ENCODE measurements at regions not wholly inside any gene's neighbourhood (a gene's known extent, or its start where the extent isn't known, plus 50 kb on each side); places are given as distances from the start of the nearest gene placed in this dataset.
A peak's percentile ranks its signal among the peaks of the same experiment; 100 is the strongest.

GRCh38 chr4:180578175-180578574 is 1665.0 kb upstream of the TENM3 start:
- DNase-seq (ENCODE audit: extremely low read depth in 1 of 11, low read depth in 9 of 11, low spot score in 4 of 11) = no peak

DNA sequence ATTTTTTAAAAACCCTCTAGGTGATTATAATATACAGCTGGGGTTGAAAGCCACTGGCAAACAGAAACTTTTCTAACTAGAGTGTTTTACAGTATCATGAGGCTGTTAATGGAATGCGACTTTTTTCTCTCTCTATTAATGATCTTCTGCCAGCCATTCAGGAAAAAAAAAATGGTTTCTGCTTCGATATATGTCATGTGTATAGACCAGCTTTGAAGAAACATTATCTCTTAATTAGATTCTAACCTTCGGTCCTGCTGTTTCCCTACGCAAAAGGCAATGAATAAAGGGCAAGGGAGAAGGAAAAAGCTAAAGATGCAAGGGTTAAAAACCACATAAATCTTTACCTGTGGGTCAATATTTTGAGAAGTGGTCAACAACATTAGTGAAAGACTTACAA is 1662.1 kb upstream of the TENM3 start:
- no peak for DNase-seq (ENCODE audit: extremely low read depth in 1 of 11, low read depth in 9 of 11, low spot score in 4 of 11)

GRCh38 chr4:180587379-180587778 is 1655.8 kb upstream of the TENM3 start:
- no peak for DNase-seq (ENCODE audit: extremely low read depth in 1 of 11, low read depth in 9 of 11, low spot score in 4 of 11)

- no peak for DNase-seq (ENCODE audit: extremely low read depth in 1 of 11, low read depth in 9 of 11, low spot score in 4 of 11)
These were observed 1653.6 kb upstream of the TENM3 start for GRCh38 chr4:180589575-180589974.

GRCh38 chr4:180596888-180597483 is 1646.2 kb upstream of the TENM3 start:
- no peak for DNase-seq (ENCODE audit: extremely low read depth in 1 of 11, low read depth in 9 of 11, low spot score in 4 of 11)

GRCh38 chr4:180598281-180598680 is 1644.9 kb upstream of the TENM3 start:
- no peak for DNase-seq (ENCODE audit: extremely low read depth in 1 of 11, low read depth in 9 of 11, low spot score in 4 of 11)

GRCh38 chr4:180603791-180604190 is 1639.4 kb upstream of the TENM3 start:
- no peak for DNase-seq (ENCODE audit: extremely low read depth in 1 of 11, low read depth in 9 of 11, low spot score in 4 of 11)

- no peak for DNase-seq (ENCODE audit: extremely low read depth in 1 of 11, low read depth in 9 of 11, low spot score in 4 of 11)
These were observed 1632.9 kb upstream of the TENM3 start for GRCh38 chr4:180610324-180610723.

GRCh38 chr4:180615746-180616145 is 1627.5 kb upstream of the TENM3 start:
- DNase-seq (ENCODE audit: extremely low read depth in 1 of 11, low read depth in 9 of 11, low spot score in 4 of 11) = no peak

- no peak for DNase-seq (ENCODE audit: extremely low read depth in 1 of 11, low read depth in 9 of 11, low spot score in 4 of 11)
These were observed 1626.0 kb upstream of the TENM3 start for GRCh38 chr4:180617196-180617595.

DNA sequence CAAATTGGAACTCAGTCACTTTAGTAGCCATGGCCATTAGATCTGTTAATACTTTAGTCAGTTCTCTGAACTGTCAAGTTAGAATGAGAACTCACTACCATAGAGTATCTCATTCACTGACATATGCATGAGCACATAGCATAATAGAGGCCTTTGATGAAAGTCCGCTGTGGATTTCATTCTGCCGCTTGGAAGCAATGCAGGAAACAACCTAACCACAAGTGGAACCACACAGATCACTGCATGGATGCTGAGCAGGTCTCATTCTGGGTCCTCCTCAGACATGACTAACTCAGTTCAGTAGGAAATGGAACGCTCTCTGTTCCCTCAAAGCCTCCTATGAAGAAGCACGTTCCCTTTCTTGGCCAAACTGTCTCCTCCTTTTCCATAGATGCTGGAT is 1624.8 kb upstream of the TENM3 start:
- no peak for DNase-seq (ENCODE audit: extremely low read depth in 1 of 11, low read depth in 9 of 11, low spot score in 4 of 11)

DNA sequence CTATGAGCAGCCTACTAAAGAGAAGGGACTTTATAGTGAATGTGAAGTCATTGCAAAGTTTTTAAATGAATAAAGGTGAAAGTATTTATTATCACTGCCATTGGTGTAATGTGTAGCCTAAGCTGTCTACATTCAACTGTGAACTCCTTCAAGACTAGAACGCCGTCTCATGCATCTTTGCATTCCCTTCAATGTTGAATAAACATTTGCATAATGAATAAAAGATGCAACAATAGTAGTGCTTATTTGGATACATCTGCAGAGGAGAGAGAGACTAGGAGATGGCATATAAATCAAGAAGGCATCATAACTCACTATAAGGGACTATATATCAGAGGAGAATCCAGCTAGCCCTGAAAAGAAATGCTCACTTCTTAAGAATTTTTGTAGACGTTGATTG is 1623.8 kb upstream of the TENM3 start:
- no peak for DNase-seq (ENCODE audit: extremely low read depth in 1 of 11, low read depth in 9 of 11, low spot score in 4 of 11)

DNA sequence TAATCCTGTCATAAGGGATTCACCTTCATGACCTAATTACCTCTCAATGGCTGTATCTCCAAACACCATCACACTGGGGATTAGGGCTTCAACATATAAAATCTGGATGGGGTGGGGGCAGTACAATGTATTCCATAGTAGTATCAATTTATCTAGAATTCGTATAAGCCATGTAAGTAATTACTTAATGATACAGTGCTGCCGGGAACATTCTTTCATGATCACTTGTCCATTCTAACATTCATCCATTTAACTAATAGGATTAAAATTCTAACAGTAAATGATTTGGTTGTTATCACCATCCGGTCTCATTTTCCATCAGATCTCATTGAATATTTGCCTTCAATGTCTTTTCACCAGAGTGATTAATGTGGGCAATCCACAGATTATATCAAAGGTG is 1620.9 kb upstream of the TENM3 start:
- no peak for DNase-seq (ENCODE audit: extremely low read depth in 1 of 11, low read depth in 9 of 11, low spot score in 4 of 11)

GRCh38 chr4:180625653-180626052 is 1617.5 kb upstream of the TENM3 start:
- no peak for DNase-seq (ENCODE audit: extremely low read depth in 1 of 11, low read depth in 9 of 11, low spot score in 4 of 11)

GRCh38 chr4:180630012-180630665 is 1613.1 kb upstream of the TENM3 start:
- no peak for DNase-seq (ENCODE audit: extremely low read depth in 1 of 11, low read depth in 9 of 11, low spot score in 4 of 11)

- DNase-seq (ENCODE audit: extremely low read depth in 1 of 11, low read depth in 9 of 11, low spot score in 4 of 11) = no peak
These were observed 1608.9 kb upstream of the TENM3 start for GRCh38 chr4:180634306-180634705.

DNA sequence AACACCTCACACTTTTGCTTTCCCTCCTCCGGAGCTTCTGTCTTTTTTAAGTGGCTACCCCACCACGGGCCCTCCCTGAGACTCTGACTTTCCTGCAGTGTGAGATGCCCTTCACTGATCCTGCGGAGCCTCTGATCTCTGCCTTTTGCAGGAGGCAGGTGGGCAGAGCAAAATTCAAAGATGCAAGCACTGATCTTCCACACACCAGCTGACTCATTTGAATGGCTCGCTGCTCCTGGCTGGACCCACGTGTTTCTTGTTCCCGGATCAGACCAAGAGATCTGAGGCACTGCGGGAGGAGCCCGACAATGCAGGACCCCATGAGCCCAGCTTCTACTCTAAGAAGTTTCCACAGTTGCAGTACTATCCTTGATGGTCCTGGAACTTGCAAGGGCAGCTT is 1607.9 kb upstream of the TENM3 start:
- peak in 1 of 11 donors; percentile 4 for DNase-seq (ENCODE audit: extremely low read depth in 1 of 11, low read depth in 9 of 11, low spot score in 4 of 11)

DNA sequence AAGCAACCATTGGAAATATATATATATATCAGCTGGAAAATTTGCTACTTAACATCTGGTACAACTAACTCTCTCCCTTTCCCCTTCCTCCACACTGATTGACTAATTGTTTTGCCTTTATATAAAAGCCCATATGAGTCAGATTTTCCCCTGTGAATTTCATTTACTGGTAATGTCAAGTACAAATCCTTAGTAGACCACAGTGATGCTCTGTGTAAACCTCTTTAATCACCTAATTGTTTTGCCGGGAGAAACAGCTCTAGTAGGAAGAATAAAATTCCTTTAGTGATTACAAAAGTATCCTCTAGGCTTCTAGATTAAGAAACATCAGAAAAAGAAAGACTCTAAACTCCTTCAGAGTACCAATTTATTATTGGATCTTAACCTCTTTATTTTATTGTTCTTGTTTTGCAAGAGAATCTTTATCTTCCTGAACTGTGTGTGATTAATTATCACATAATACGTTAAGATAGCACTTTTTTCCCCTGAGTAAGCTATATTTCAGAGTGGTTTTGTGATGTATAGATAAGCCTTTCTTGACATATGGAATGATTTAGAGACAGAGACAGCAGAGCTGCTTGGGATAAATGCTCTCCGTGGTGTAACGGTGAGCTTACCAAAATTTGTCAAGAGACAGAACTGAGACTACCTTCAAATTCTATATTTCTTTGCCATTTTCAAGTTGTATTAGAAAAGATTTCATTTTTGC is 1606.4 kb upstream of the TENM3 start:
- DNase-seq (ENCODE audit: extremely low read depth in 1 of 11, low read depth in 9 of 11, low spot score in 4 of 11) = no peak

DNA sequence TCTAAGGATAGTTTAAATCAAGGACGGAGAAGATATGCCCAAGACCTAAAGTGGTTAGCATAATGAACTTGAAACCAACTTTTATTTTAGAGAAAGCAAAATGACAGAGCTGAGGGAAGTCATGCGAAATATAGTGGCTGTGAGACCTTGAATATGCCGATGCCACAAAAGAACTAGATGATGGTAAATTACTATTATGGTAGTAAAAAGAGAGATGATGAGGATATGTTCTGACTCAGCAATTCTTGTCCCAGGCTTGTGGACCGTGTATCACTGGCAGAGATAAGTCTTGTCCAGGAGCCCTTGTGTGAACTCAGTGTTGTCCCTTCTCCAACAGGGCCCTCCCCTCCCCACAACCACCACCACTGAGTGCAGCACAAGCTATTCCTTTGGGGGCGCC is 1605.6 kb upstream of the TENM3 start:
- DNase-seq (ENCODE audit: extremely low read depth in 1 of 11, low read depth in 9 of 11, low spot score in 4 of 11) = no peak

DNA sequence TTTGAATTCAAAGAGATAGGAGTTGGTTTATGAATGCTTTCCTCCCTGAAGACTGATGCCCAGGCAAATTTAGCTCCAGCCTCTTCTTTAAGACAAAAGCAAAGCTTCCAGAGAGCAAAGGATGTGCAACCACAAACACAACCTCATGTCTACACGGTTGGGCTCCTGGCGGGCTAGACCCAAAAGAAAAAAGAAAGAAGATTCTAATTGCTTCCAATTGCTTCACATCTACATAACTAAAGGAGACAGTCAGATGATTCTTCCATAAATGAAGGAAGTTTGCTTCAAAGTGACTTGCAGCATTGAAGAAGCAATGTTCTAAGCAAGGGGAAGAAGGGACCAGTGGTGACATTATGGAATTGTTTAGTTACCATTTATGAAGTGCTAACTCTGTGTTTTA is 1603.0 kb upstream of the TENM3 start:
- DNase-seq (ENCODE audit: extremely low read depth in 1 of 11, low read depth in 9 of 11, low spot score in 4 of 11) = no peak

DNA sequence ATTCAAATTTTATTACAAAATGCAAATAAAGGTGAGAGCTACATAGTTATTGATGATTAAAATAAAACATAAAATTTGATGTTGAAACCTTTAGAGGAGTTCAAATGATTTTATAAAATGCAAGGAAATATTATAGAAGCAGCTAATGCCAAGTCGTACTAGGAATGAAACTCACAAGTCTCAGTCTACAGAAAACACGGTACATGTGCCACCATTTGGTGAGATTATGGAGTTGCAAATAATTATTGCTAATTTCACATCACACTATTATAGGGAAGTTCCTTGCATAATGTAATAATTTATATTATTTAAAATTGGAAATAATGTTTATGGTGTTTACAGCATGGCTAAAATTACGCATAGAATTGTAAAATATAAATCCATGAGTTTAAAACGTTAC is 1601.7 kb upstream of the TENM3 start:
- DNase-seq (ENCODE audit: extremely low read depth in 1 of 11, low read depth in 9 of 11, low spot score in 4 of 11) = no peak
